ENCODE measurements at regions not wholly inside any gene's neighbourhood (a gene's known extent, or its start where the extent isn't known, plus 50 kb on each side); places are given as distances from the start of the nearest gene placed in this dataset.

- DNase-seq: no peak
Observed at GRCh38 chr1:230011333-230012092, 55.5 kb upstream of the GALNT2 start.

- DNase-seq: no peak
Observed at GRCh38 chr1:230012093-230012393, 55.0 kb upstream of the GALNT2 start.

- DNase-seq: no peak
Observed at GRCh38 chr1:230012741-230013140, 54.3 kb upstream of the GALNT2 start.

- DNase-seq: no peak
Observed at GRCh38 chr1:230016159-230016558, 50.9 kb upstream of the GALNT2 start.
